CD4-positive, alpha-beta T cell treated with Interleukin-4 for 1 hour (primary cell): ENCODE measurements at regions not wholly inside any gene's neighbourhood (a gene's known extent, or its start where the extent isn't known, plus 50 kb on each side); places are given as distances from the start of the nearest gene placed in this dataset.

Experiments used
- DNase-seq, 2 donors: peaks; one replicate each; pipeline ENCODE4 v3.0.0-alpha.2; 2020 to 2022

- DNase-seq = no peak
Measured at GRCh38 chr9:16252616-16253015, 617.9 kb downstream of the BNC2 start.

- DNase-seq = no peak
Measured at GRCh38 chr9:16254674-16255073, 615.8 kb downstream of the BNC2 start.

- no peak for DNase-seq
Measured at GRCh38 chr9:16255217-16255616, 615.3 kb downstream of the BNC2 start.

GRCh38 chr9:16257604-16258003 lies 612.9 kb downstream of the BNC2 start:
- DNase-seq = no peak

- DNase-seq = no peak
Measured at GRCh38 chr9:16258191-16258590, 612.3 kb downstream of the BNC2 start.

GRCh38 chr9:16258708-16259107 lies 611.8 kb downstream of the BNC2 start:
- no peak for DNase-seq

- DNase-seq = no peak
Measured at GRCh38 chr9:16262477-16263261, 607.8 kb downstream of the BNC2 start.

- DNase-seq = no peak
Measured at GRCh38 chr9:16265688-16266087, 604.8 kb downstream of the BNC2 start.

- DNase-seq = no peak
Measured at GRCh38 chr9:16266648-16267276, 603.7 kb downstream of the BNC2 start.

- DNase-seq = no peak
Measured at GRCh38 chr9:16267281-16268066, 603.0 kb downstream of the BNC2 start.

GRCh38 chr9:16268067-16268881 lies 602.2 kb downstream of the BNC2 start:
- no peak for DNase-seq

- no peak for DNase-seq
Measured at GRCh38 chr9:16271967-16272366, 598.5 kb downstream of the BNC2 start.

GRCh38 chr9:16272776-16273175 lies 597.7 kb downstream of the BNC2 start:
- no peak for DNase-seq

- DNase-seq = no peak
Measured at GRCh38 chr9:16275795-16276624, 594.5 kb downstream of the BNC2 start.

- no peak for DNase-seq
Measured at GRCh38 chr9:16276866-16277265, 593.6 kb downstream of the BNC2 start.

GRCh38 chr9:16277471-16277960 lies 593.0 kb downstream of the BNC2 start:
- DNase-seq = no peak

GRCh38 chr9:16278326-16278999 lies 592.0 kb downstream of the BNC2 start:
- no peak for DNase-seq

GRCh38 chr9:16281707-16282106 lies 588.8 kb downstream of the BNC2 start:
- DNase-seq = no peak

GRCh38 chr9:16282216-16282615 lies 588.3 kb downstream of the BNC2 start:
- no peak for DNase-seq

GRCh38 chr9:16282718-16283117 lies 587.8 kb downstream of the BNC2 start:
- DNase-seq = no peak

- no peak for DNase-seq
Measured at GRCh38 chr9:16286160-16286559, 584.3 kb downstream of the BNC2 start.
